ENCODE measurements at regions not wholly inside any gene's neighbourhood (a gene's known extent, or its start where the extent isn't known, plus 50 kb on each side); places are given as distances from the start of the nearest gene placed in this dataset.
"Not testable (repeated sequence)": the region's sequence is repeated elsewhere in the genome, so short reads cannot be mapped to it uniquely, and the experiment has no call there.

GRCh38 chr12:20003252-20003651, 365.1 kb upstream of the PDE3A start:
- no peak for DNase-seq

- DNase-seq: no peak
Measured at GRCh38 chr12:20004952-20005351, 363.4 kb upstream of the PDE3A start.

- no peak for DNase-seq
Measured at GRCh38 chr12:20006871-20007730, 361.2 kb upstream of the PDE3A start.

- not testable (repeated sequence) for DNase-seq
Measured at GRCh38 chr12:20009965-20010364, 358.4 kb upstream of the PDE3A start.

GRCh38 chr12:20011200-20011599, 357.1 kb upstream of the PDE3A start:
- no peak for DNase-seq

GRCh38 chr12:20017802-20018201, 350.5 kb upstream of the PDE3A start:
- no peak for DNase-seq

GRCh38 chr12:20018406-20018805, 349.9 kb upstream of the PDE3A start:
- no peak for DNase-seq

GRCh38 chr12:20024194-20024593, 344.1 kb upstream of the PDE3A start:
- DNase-seq: no peak

- no peak for DNase-seq
Measured at GRCh38 chr12:20028033-20028432, 340.3 kb upstream of the PDE3A start.

GRCh38 chr12:20030826-20031225, 337.5 kb upstream of the PDE3A start:
- no peak for DNase-seq

- DNase-seq: no peak
Measured at GRCh38 chr12:20039562-20039961, 328.8 kb upstream of the PDE3A start.

- DNase-seq: no peak
Measured at GRCh38 chr12:20040184-20040583, 328.2 kb upstream of the PDE3A start.

GRCh38 chr12:20040831-20041230, 327.5 kb upstream of the PDE3A start:
- DNase-seq: no peak

- no peak for DNase-seq
Measured at GRCh38 chr12:20044351-20044750, 324.0 kb upstream of the PDE3A start.

- DNase-seq: no peak
Measured at GRCh38 chr12:20044846-20045245, 323.5 kb upstream of the PDE3A start.

- DNase-seq: no peak
Measured at GRCh38 chr12:20047901-20048300, 320.4 kb upstream of the PDE3A start.

- DNase-seq: no peak
Measured at GRCh38 chr12:20050221-20050620, 318.1 kb upstream of the PDE3A start.

GRCh38 chr12:20053782-20054181, 314.6 kb upstream of the PDE3A start:
- DNase-seq: no peak

GRCh38 chr12:20055856-20056255, 312.5 kb upstream of the PDE3A start:
- no peak for DNase-seq

GRCh38 chr12:20057398-20057797, 310.9 kb upstream of the PDE3A start:
- no peak for DNase-seq

GRCh38 chr12:20063116-20063515, 305.2 kb upstream of the PDE3A start:
- no peak for DNase-seq

GRCh38 chr12:20077618-20078017, 290.7 kb upstream of the PDE3A start:
- DNase-seq: no peak

- DNase-seq: no peak
Measured at GRCh38 chr12:20089077-20089476, 279.3 kb upstream of the PDE3A start.

- DNase-seq: not testable (repeated sequence)
Measured at GRCh38 chr12:20093190-20093810, 275.0 kb upstream of the PDE3A start.

GRCh38 chr12:20096430-20096829, 271.9 kb upstream of the PDE3A start:
- DNase-seq: no peak

All from CD4-positive, alpha-beta T cell treated with Interleukin-17A for 1 hour (primary cell).